HCT116 (cell line): ENCODE measurements at regions not wholly inside any gene's neighbourhood (a gene's known extent, or its start where the extent isn't known, plus 50 kb on each side); places are given as distances from the start of the nearest gene placed in this dataset.
"Not testable (repeated sequence)": the region's sequence is repeated elsewhere in the genome, so short reads cannot be mapped to it uniquely, and the experiment has no call there.

Experiments used
- CEBPB ChIP-seq: IDR thresholded peaks from 2 replicates; pipeline ENCODE4 v1.6.1; 2012; ENCODE audit warnings: low read depth
- EGR1 ChIP-seq: IDR thresholded peaks from 2 replicates; pipeline ENCODE4 v1.6.1; 2012; ENCODE audit warnings: low read depth
- EZH2 ChIP-seq: fragments of 200-600 bp; sonication (generic); IDR thresholded peaks from 2 replicates; pipeline ENCODE4 v1.6.1; 2017; ENCODE audit warnings: antibody characterized with exemption, mixed run types
- EZH2phosphoT487 ChIP-seq: fragments of 200-600 bp; IDR thresholded peaks from 2 replicates; pipeline ENCODE4 v1.6.1; 2018; ENCODE audit warnings: antibody characterized with exemption, borderline replicate concordance
- JUND ChIP-seq: IDR thresholded peaks from 2 replicates; pipeline ENCODE4 v1.6.1; 2012
- POLR2A ChIP-seq: IDR thresholded peaks from 2 replicates; pipeline ENCODE4 v1.7.0; 2011; ENCODE audit warnings: borderline replicate concordance; ENCODE audit not compliant: insufficient read depth, insufficient read length; ENCODE audit errors: extremely low read depth
- POLR2AphosphoS5 ChIP-seq: IDR thresholded peaks from 2 replicates; pipeline ENCODE4 v1.6.1; 2011; ENCODE audit warnings: mild to moderate bottlenecking, low read depth, low read length, moderate library complexity
- SRF ChIP-seq: IDR thresholded peaks from 2 replicates; pipeline ENCODE4 v1.6.1; 2012; ENCODE audit warnings: low read depth
- ZFX ChIP-seq: fragments of 450-650 bp; IDR thresholded peaks from 2 replicates; pipeline ENCODE4 v1.6.1; 2017
- ZNF274 ChIP-seq: fragments of 200-500 bp; sonication (Bioruptor generic); IDR thresholded peaks from 2 replicates; pipeline ENCODE4 v1.6.1; 2014; ENCODE audit warnings: mild to moderate bottlenecking, low read depth, low read length, inconsistent platforms
- TF ChIP-seq, protein P1 (sequence below): IDR thresholded peaks from 2 replicates; pipeline ENCODE4 v1.6.1; 2011; ENCODE audit warnings: mild to moderate bottlenecking, low read length, moderate library complexity; ENCODE audit not compliant: insufficient replicate concordance; ENCODE audit errors: extremely low read depth
- TF ChIP-seq, protein P2 (sequence below): IDR thresholded peaks from 2 replicates; pipeline ENCODE4 v1.6.1; 2012
- TF ChIP-seq, protein P3 (sequence below), 3 experiments: fragments of 200-600 bp in 1 of 3; sonication (generic) in 1 of 3; IDR thresholded peaks in 2 of 3; conservative IDR thresholded peaks in 1 of 3; 2 replicates each; pipeline ENCODE4 v1.5.1; 2012 to 2017; ENCODE audit warnings: low read depth in 2 of 3, low read length in 2 of 3, antibody characterized with exemption in 1 of 3, borderline replicate concordance in 1 of 3, control low read depth in 1 of 3, mild to moderate bottlenecking in 1 of 3, mixed read lengths in 1 of 3, mixed run types in 1 of 3, moderate library complexity in 1 of 3; ENCODE audit not compliant: insufficient read depth in 1 of 3
- TF ChIP-seq, protein P4 (sequence below): IDR thresholded peaks from 2 replicates; pipeline ENCODE4 v1.6.1; 2012; ENCODE audit warnings: low read depth

DNA sequence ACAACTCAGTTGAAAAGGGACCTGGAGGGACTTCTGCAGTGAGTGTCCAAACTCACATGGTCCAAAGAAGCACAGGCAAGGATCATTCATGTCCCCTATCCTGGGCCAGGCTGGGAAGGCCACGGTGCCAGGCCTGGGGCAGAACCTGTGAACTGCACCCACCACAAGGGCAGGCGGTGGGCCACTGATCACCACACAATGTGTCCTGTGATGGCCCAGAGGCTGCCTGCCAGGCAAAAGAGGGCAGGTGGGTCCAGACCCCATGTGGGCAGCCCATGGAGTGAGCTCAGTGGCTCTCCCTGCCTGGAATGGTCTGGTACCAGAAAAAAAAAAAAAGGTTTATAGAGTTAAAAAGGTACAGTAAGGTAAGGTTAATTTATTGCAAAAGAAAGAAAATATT is 244.8 kb downstream of the ANKRD30B start:
- TF ChIP-seq ZFX, SRF, POLR2AphosphoS5, EZH2, EZH2phosphoT487, POLR2A, ZNF274, JUND, CEBPB, EGR1: not testable (repeated sequence)
- TF ChIP-seq, protein P1, sequence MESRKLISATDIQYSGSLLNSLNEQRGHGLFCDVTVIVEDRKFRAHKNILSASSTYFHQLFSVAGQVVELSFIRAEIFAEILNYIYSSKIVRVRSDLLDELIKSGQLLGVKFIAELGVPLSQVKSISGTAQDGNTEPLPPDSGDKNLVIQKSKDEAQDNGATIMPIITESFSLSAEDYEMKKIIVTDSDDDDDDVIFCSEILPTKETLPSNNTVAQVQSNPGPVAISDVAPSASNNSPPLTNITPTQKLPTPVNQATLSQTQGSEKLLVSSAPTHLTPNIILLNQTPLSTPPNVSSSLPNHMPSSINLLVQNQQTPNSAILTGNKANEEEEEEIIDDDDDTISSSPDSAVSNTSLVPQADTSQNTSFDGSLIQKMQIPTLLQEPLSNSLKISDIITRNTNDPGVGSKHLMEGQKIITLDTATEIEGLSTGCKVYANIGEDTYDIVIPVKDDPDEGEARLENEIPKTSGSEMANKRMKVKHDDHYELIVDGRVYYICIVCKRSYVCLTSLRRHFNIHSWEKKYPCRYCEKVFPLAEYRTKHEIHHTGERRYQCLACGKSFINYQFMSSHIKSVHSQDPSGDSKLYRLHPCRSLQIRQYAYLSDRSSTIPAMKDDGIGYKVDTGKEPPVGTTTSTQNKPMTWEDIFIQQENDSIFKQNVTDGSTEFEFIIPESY: not testable (repeated sequence)
- TF ChIP-seq, protein P2, sequence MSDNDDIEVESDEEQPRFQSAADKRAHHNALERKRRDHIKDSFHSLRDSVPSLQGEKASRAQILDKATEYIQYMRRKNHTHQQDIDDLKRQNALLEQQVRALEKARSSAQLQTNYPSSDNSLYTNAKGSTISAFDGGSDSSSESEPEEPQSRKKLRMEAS: not testable (repeated sequence)
- TF ChIP-seq, protein P3, sequence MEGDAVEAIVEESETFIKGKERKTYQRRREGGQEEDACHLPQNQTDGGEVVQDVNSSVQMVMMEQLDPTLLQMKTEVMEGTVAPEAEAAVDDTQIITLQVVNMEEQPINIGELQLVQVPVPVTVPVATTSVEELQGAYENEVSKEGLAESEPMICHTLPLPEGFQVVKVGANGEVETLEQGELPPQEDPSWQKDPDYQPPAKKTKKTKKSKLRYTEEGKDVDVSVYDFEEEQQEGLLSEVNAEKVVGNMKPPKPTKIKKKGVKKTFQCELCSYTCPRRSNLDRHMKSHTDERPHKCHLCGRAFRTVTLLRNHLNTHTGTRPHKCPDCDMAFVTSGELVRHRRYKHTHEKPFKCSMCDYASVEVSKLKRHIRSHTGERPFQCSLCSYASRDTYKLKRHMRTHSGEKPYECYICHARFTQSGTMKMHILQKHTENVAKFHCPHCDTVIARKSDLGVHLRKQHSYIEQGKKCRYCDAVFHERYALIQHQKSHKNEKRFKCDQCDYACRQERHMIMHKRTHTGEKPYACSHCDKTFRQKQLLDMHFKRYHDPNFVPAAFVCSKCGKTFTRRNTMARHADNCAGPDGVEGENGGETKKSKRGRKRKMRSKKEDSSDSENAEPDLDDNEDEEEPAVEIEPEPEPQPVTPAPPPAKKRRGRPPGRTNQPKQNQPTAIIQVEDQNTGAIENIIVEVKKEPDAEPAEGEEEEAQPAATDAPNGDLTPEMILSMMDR (IDR thresholded peaks at IDR 0.05 in 2 of 3, conservative IDR thresholded peaks at IDR 0.05 in 1 of 3; ENCODE audit: borderline replicate concordance in 1 of 3, insufficient read depth in 1 of 3, low read depth in 2 of 3, low read length in 2 of 3): not testable (repeated sequence)
- TF ChIP-seq, protein P4, sequence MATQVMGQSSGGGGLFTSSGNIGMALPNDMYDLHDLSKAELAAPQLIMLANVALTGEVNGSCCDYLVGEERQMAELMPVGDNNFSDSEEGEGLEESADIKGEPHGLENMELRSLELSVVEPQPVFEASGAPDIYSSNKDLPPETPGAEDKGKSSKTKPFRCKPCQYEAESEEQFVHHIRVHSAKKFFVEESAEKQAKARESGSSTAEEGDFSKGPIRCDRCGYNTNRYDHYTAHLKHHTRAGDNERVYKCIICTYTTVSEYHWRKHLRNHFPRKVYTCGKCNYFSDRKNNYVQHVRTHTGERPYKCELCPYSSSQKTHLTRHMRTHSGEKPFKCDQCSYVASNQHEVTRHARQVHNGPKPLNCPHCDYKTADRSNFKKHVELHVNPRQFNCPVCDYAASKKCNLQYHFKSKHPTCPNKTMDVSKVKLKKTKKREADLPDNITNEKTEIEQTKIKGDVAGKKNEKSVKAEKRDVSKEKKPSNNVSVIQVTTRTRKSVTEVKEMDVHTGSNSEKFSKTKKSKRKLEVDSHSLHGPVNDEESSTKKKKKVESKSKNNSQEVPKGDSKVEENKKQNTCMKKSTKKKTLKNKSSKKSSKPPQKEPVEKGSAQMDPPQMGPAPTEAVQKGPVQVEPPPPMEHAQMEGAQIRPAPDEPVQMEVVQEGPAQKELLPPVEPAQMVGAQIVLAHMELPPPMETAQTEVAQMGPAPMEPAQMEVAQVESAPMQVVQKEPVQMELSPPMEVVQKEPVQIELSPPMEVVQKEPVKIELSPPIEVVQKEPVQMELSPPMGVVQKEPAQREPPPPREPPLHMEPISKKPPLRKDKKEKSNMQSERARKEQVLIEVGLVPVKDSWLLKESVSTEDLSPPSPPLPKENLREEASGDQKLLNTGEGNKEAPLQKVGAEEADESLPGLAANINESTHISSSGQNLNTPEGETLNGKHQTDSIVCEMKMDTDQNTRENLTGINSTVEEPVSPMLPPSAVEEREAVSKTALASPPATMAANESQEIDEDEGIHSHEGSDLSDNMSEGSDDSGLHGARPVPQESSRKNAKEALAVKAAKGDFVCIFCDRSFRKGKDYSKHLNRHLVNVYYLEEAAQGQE: not testable (repeated sequence)
